HG03439 (cell line): ENCODE measurements at regions not wholly inside any gene's neighbourhood (a gene's known extent, or its start where the extent isn't known, plus 50 kb on each side); places are given as distances from the start of the nearest gene placed in this dataset.
"Not testable (repeated sequence)": the region's sequence is repeated elsewhere in the genome, so short reads cannot be mapped to it uniquely, and the experiment has no call there.

ENCODE experiments used
- ATAC-seq: cut with Tn5 transposase; IDR thresholded peaks from one replicate; pipeline ENCODE4 v1.9.1; 2021; ENCODE audit warnings: mild to moderate bottlenecking, moderate library complexity; ENCODE audit not compliant: unreplicated experiment

DNA sequence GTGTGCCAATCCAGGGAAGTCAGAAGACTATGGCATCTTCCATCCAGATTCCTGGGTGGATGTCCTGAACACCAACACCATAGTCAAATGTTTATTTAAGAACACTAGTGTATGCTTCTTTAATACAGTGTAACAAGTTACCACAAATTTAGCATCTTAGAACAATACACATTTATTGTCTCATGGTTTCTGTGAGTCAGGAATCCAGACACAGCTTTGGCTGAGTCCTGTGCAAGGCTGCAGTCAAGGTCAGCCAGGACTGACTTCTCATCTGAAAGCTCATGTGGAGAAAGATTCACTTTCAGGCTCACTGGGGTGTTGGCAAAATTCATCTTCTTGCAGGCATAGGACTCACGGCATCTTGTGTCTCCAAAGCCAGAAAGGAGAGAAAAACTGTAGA is 143.4 kb downstream of the ANXA2 start:
- ATAC-seq = no peak

GRCh38 chr15:60255390-60255789 is 142.4 kb downstream of the ANXA2 start:
- peak; percentile 95 for ATAC-seq

GRCh38 chr15:60257591-60258159 is 140.1 kb downstream of the ANXA2 start:
- ATAC-seq = no peak

DNA sequence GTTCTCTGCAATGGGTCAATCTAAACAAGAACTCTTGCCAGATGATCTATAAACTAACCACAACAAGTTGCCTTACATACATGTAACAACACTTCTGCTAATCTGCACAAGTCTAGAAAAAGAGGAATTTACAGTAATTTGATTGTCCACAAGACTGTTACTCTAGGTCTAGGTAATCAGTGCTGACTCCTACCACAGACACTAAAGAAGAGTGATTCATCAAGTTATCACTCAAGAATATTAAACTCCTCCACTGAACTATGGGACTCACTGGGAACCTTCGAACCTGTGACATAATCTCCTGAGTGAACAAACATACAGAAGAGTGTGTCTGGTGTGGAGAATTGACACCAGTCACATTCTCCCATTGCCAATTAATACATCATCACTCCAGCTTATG is 138.3 kb downstream of the ANXA2 start:
- ATAC-seq = no peak

- no peak for ATAC-seq
These were observed 133.7 kb downstream of the ANXA2 start for GRCh38 chr15:60264088-60264487.

- ATAC-seq = no peak
These were observed 133.2 kb downstream of the ANXA2 start for GRCh38 chr15:60264566-60264965.

DNA sequence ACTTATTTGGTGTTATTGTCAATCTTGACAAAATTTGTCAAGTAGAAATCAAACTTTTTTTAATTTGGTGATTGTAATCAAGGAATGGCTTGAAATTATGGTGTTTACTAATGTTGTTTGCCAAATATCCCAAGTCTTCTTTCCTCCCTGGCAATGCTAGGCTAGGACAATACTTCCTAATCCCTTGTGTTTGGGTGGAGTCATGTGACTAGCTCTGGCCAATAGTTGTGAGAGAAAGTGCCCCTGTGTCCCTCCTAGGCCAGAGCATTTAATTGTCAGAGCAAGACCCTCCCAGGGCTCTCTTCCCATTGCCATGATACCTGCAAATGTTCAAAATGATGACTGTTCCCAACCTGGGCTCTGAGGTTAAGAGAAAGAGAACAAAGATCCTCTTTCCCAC is 132.7 kb downstream of the ANXA2 start:
- no peak for ATAC-seq

GRCh38 chr15:60272623-60273022 is 125.2 kb downstream of the ANXA2 start:
- ATAC-seq = no peak

GRCh38 chr15:60275624-60276023 is 122.2 kb downstream of the ANXA2 start:
- no peak for ATAC-seq

DNA sequence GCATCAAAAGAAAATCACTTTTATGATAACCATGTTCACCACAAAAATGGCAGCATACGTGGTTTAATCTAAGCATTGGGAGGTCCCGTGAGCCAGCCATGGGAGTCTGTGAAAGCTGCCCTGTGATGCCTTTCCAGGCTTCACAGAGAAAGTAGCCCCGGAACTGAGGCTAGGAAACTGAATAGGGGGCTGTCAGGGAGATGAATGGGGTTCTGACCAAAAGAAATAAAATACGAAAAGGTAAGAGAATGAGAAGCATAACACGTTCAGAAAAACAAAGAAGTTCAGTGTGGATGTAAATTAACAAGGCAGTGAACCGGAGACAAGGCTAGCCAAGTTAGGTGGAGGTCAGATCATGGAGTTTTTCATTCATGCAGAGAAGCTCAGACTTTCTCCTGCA is 118.9 kb downstream of the ANXA2 start:
- ATAC-seq = no peak

- ATAC-seq = no peak
These were observed 117.5 kb downstream of the ANXA2 start for GRCh38 chr15:60280259-60280658.

- ATAC-seq = no peak
These were observed 113.8 kb downstream of the ANXA2 start for GRCh38 chr15:60283936-60284335.

DNA sequence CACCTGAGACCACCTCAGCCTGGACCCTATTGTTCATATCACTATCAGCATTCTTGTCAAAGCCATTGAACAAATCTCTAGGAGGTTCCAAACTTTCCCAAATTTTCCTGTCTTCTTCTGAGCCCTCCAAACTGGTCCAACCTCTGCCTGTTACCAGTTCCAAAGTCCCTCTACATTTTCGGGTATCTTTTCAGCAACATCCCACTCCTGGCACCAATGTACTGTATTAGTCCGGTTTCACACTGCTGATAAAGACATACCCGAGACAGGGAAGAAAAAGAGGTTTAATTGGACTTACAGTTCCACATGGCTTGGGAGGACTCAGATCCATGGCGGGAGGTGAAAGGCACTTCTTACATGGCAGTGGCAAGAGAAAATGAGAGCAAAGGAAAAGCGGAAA is 101.9 kb downstream of the ANXA2 start:
- not testable (repeated sequence) for ATAC-seq

DNA sequence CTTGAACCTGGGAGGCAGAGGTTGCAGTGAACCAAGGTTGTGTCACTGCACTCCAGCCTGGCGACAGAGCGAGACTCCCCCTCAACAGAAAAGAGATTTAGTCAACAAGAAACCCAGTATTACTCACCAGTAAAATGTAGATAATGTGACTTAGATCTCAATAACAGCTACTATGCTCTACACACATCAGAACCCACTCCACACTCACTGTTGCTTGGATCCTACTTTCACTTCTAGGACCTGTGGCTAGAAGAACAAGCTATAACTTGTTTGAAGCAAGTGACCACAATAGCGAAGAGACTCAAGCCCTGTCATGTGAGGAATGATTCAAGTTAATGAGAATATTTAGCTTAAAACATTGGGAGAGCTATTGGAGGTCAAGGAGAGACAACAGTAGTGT is 100.7 kb downstream of the ANXA2 start:
- no peak for ATAC-seq
